Type B pancreatic cell (in vitro differentiated cells): ENCODE measurements at regions not wholly inside any gene's neighbourhood (a gene's known extent, or its start where the extent isn't known, plus 50 kb on each side); places are given as distances from the start of the nearest gene placed in this dataset.

Source experiments
- DNase-seq: peaks from one replicate; pipeline ENCODE4 v3.0.0; 2021; ENCODE audit warnings: mixed read lengths; ENCODE audit not compliant: unreplicated experiment; ENCODE audit errors: extremely low spot score
- H3K27ac Mint-ChIP-seq: 2 replicates; pipeline ENCODE4 v1.8.0; 2021; ENCODE audit warnings: mild to moderate bottlenecking, mixed read lengths
- H3K27me3 Mint-ChIP-seq: 2 replicates; pipeline ENCODE4 v1.8.0; 2021; ENCODE audit warnings: mixed read lengths
- H3K36me3 Mint-ChIP-seq: 2 replicates; pipeline ENCODE4 v1.8.0; 2021; ENCODE audit warnings: mixed read lengths
- H3K4me1 Mint-ChIP-seq: one replicate; pipeline ENCODE4 v1.8.0; 2021; ENCODE audit warnings: mixed read lengths; ENCODE audit not compliant: unreplicated experiment
- H3K4me3 Mint-ChIP-seq: 2 replicates; pipeline ENCODE4 v1.8.0; 2021; ENCODE audit warnings: mild to moderate bottlenecking, mixed read lengths
- H3K9me3 Mint-ChIP-seq: 2 replicates; pipeline ENCODE4 v1.8.0; 2021; ENCODE audit warnings: mixed read lengths
- CTCF ChIP-seq: fragments of 200-600 bp; sonication (generic); conservative IDR thresholded peaks from 2 replicates; pipeline ENCODE4 v1.5.0; 2021; ENCODE audit warnings: antibody characterized with exemption, mild to moderate bottlenecking

DNA sequence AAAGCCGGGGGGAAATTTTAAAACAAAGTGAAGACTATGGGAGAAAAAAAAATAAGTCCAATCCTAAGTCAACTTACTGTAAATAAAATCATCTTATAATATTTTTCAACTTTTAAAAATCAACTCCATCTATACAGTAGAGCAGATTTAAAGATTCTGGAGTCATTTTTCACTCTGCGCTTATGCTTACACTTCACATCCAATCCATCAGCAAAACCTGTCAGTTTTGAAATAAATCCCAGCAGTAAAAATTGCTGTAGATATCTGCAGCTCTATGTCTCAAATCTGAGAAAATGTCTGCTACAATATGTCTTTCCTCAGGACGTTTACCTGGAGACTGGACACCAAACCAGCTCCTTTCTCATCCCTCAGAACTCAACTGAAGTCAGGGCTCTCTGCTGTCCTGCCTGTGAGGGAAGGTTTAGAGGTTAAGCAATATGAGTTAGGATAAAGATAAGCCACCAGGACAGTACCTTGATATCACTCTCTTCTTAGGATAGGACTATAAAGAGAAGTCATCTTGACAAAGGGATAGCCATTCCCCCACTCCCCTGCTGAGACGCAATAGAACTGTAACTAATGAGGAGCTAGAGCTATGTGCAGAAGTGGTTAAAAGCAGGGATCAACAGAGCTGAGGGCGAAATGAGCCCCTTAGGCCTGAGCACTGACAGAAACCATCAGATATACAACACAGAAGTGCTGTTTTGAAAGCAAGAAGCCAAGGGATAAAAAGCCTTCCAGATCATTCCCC, 254.7 kb upstream of the KLHL1 start:
- no peak overlapping the region for H3K27ac Mint-ChIP-seq
- H3K27me3 Mint-ChIP-seq, result no peaks in the 10 kb centered on the region
- TF ChIP-seq CTCF, result no peak
- H3K4me3 Mint-ChIP-seq, result no peak overlapping the region
- no peaks in the 10 kb centered on the region for H3K9me3 Mint-ChIP-seq
- no peak for DNase-seq
- H3K4me1 Mint-ChIP-seq, result no peaks in the 10 kb centered on the region
- no peaks in the 10 kb centered on the region for H3K36me3 Mint-ChIP-seq

DNA sequence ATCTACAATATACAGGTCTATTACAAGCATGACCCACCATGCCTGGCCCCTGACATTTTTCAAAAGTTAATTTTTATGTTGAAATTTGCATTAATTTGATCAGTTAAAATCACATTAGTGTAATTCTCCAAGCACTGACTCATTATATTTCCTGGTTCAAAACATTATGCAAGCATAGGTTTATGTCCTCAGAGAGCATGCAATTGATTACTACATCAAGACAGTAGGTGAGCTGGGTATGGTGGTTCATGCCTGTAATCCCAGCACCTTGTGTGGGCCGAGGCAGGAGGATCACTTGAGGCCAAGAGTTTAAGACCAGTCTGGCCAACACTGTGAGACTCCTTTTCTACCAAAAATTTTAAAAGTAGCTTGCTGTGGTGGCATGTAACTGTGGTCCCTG, 248.8 kb upstream of the KLHL1 start:
- no peak for TF ChIP-seq CTCF
- Mint-ChIP-seq H3K9me3 (no peaks in the 10 kb centered on the region), H3K27ac (no peak overlapping the region), H3K4me1 (no peaks in the 10 kb centered on the region), H3K27me3 (no peaks in the 10 kb centered on the region), H3K4me3 (no peak overlapping the region), H3K36me3 (no peaks in the 10 kb centered on the region)
- no peak for DNase-seq

GRCh38 chr13:70353096-70353495, 244.8 kb upstream of the KLHL1 start:
- no peak for DNase-seq
- H3K4me3 Mint-ChIP-seq, result no peak overlapping the region
- H3K36me3 Mint-ChIP-seq, result no peaks in the 10 kb centered on the region
- no peaks in the 10 kb centered on the region for H3K9me3 Mint-ChIP-seq
- H3K27me3 Mint-ChIP-seq, result peaks cover 12% of the 10 kb centered on the region
- no peak overlapping the region for H3K27ac Mint-ChIP-seq
- H3K4me1 Mint-ChIP-seq, result no peaks in the 10 kb centered on the region
- peak; percentile 28 for TF ChIP-seq CTCF

- no peak overlapping the region for H3K27ac Mint-ChIP-seq
- no peak overlapping the region for H3K4me3 Mint-ChIP-seq
- H3K9me3 Mint-ChIP-seq, result no peaks in the 10 kb centered on the region
- peaks cover 15% of the 10 kb centered on the region for H3K27me3 Mint-ChIP-seq
- no peaks in the 10 kb centered on the region for H3K4me1 Mint-ChIP-seq
- no peak for TF ChIP-seq CTCF
- no peaks in the 10 kb centered on the region for H3K36me3 Mint-ChIP-seq
- no peak for DNase-seq
These were observed 239.8 kb upstream of the KLHL1 start for GRCh38 chr13:70347947-70348620.

DNA sequence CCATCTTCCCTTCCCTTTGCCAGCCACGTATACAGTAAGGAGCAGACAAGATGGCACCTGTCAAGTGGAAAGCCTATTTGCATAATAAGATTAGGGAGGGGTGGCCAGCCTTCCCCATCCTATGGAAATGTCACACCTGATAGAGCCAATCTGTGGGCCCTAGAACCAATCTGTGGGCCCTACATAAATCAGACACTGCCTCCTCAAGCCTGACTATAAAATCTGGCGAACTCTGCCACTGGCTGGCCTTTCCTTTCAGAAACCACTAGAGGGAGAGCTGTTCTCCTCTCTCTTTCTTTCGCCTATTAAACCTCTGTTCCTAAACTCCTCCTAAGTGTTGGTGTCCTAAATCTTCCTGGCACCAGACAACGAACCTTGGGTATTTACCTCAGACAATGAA, 231.5 kb upstream of the KLHL1 start:
- no peak overlapping the region for H3K4me3 Mint-ChIP-seq
- TF ChIP-seq CTCF, result peak; percentile 73
- DNase-seq, result no peak
- H3K27me3 Mint-ChIP-seq, result no peaks in the 10 kb centered on the region
- no peaks in the 10 kb centered on the region for H3K9me3 Mint-ChIP-seq
- H3K27ac Mint-ChIP-seq, result no peak overlapping the region
- H3K36me3 Mint-ChIP-seq, result no peaks in the 10 kb centered on the region
- no peaks in the 10 kb centered on the region for H3K4me1 Mint-ChIP-seq
